ENCODE measurements at regions not wholly inside any gene's neighbourhood (a gene's known extent, or its start where the extent isn't known, plus 50 kb on each side); places are given as distances from the start of the nearest gene placed in this dataset.
"Not testable (repeated sequence)": the region's sequence is repeated elsewhere in the genome, so short reads cannot be mapped to it uniquely, and the experiment has no call there.

GRCh38 chr9:104313396-104314110, 190.5 kb upstream of the OR13F1 start:
- ChIA-PET CTCF (no interaction called here), POLR2A (no interaction called here)
- H3K27ac ChIP-seq (ENCODE audit: low read length), result no peak overlapping the region
- no peaks in the 10 kb centered on the region for H3K36me3 ChIP-seq (ENCODE audit: control insufficient read depth, insufficient read depth, low read length)
- no peak for TF ChIP-seq POLR2AphosphoS5 (IDR thresholded peaks at IDR 0.05; ENCODE audit: low read depth, low read length)
- no peak for TF ChIP-seq SIN3A (IDR thresholded peaks at IDR 0.05; ENCODE audit: borderline replicate concordance, insufficient read depth, low read depth, low read length)
- TF ChIP-seq CTCF (IDR thresholded peaks at IDR 0.05), result no peak
- no peak for TF ChIP-seq TCF7L2 (IDR thresholded peaks at IDR 0.05; ENCODE audit: low read depth, low read length)
- no peak for TF ChIP-seq REST (IDR thresholded peaks at IDR 0.05; ENCODE audit: insufficient read depth in 1 of 2, low read depth in 2 of 2, low read length in 1 of 2)
- H3K27me3 ChIP-seq (ENCODE audit: control insufficient read depth, insufficient read depth, low read length), result no peaks in the 10 kb centered on the region
- H3K4me1 ChIP-seq (ENCODE audit: control insufficient read depth, insufficient read depth, low read length), result no peaks in the 10 kb centered on the region
- no TSS peak for BruUV-seq (replicated peaks)
- DNase-seq (ENCODE audit: low read depth, low spot score) (no peak), ATAC-seq (no peak)
- in situ Hi-C loops (cut with HindIII; ENCODE audit: low pct_unique_long_range_greater_than_20kb, low sequenced_read_pairs), result no loop called here
- intact Hi-C loops (cut with micrococcal nuclease; ENCODE audit: unreplicated experiment), result no loop called here
- H3K9me3 ChIP-seq (ENCODE audit: control insufficient read depth, insufficient read depth, low read depth, low read length), result no peaks in the 10 kb centered on the region
- no peak overlapping the region for H3K4me3 ChIP-seq (ENCODE audit: low read depth in 2 of 2, low read length in 2 of 2)

GRCh38 chr9:104316201-104317009, 187.7 kb upstream of the OR13F1 start:
- H3K4me3 ChIP-seq (ENCODE audit: low read depth in 2 of 2, low read length in 2 of 2); POLR2A ChIA-PET; intact Hi-C loops (cut with micrococcal nuclease; ENCODE audit: unreplicated experiment); H3K36me3 ChIP-seq (ENCODE audit: control insufficient read depth, insufficient read depth, low read length); BruUV-seq (replicated peaks); DNase-seq (ENCODE audit: low read depth, low spot score); H3K4me1 ChIP-seq (ENCODE audit: control insufficient read depth, insufficient read depth, low read length); H3K9me3 ChIP-seq (ENCODE audit: control insufficient read depth, insufficient read depth, low read depth, low read length); H3K27ac ChIP-seq (ENCODE audit: low read length); H3K27me3 ChIP-seq (ENCODE audit: control insufficient read depth, insufficient read depth, low read length); in situ Hi-C loops (cut with HindIII; ENCODE audit: low pct_unique_long_range_greater_than_20kb, low sequenced_read_pairs); ATAC-seq; CTCF ChIA-PET: not testable (repeated sequence)

DNA sequence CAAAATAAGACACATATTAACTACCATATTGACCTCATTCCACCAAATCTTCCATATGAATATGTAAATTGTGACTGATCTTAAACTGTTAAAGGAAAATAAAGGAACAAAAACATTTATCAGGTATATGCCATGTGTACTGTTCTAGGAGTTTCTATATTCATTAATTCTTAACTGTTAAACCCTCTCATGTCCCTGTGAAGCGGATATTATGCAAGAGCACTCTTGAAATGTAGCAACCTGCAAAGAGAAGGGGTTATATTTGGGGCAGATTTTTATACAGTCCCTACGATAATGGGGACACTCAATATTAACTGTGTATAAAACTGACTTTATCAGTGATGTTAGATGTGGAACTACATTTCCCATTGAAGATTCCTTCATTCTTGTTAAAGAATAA, 184.9 kb upstream of the OR13F1 start:
- ATAC-seq (no peak), DNase-seq (ENCODE audit: low read depth, low spot score) (no peak)
- no peaks in the 10 kb centered on the region for H3K9me3 ChIP-seq (ENCODE audit: control insufficient read depth, insufficient read depth, low read depth, low read length)
- no peaks in the 10 kb centered on the region for H3K36me3 ChIP-seq (ENCODE audit: control insufficient read depth, insufficient read depth, low read length)
- no peak overlapping the region for H3K4me3 ChIP-seq (ENCODE audit: low read depth in 2 of 2, low read length in 2 of 2)
- in situ Hi-C loops (cut with HindIII; ENCODE audit: low pct_unique_long_range_greater_than_20kb, low sequenced_read_pairs) (no loop called here), intact Hi-C loops (cut with micrococcal nuclease; ENCODE audit: unreplicated experiment) (no loop called here)
- CTCF ChIA-PET, result no interaction called here
- H3K27ac ChIP-seq (ENCODE audit: low read length), result no peak overlapping the region
- BruUV-seq (replicated peaks), result no TSS peak
- no peaks in the 10 kb centered on the region for H3K27me3 ChIP-seq (ENCODE audit: control insufficient read depth, insufficient read depth, low read length)
- no peak for TF ChIP-seq REST (IDR thresholded peaks at IDR 0.05; ENCODE audit: insufficient read depth in 1 of 2, low read depth in 2 of 2, low read length in 1 of 2)
- TF ChIP-seq SIN3A (IDR thresholded peaks at IDR 0.05; ENCODE audit: borderline replicate concordance, insufficient read depth, low read depth, low read length), result no peak
- TF ChIP-seq POLR2AphosphoS5 (IDR thresholded peaks at IDR 0.05; ENCODE audit: low read depth, low read length), result no peak
- no peak for TF ChIP-seq TCF7L2 (IDR thresholded peaks at IDR 0.05; ENCODE audit: low read depth, low read length)
- TF ChIP-seq CTCF (IDR thresholded peaks at IDR 0.05), result no peak
- POLR2A ChIA-PET, result no interaction called here
- H3K4me1 ChIP-seq (ENCODE audit: control insufficient read depth, insufficient read depth, low read length), result no peaks in the 10 kb centered on the region

All from Panc1 (cell line).